ENCODE measurements at regions not wholly inside any gene's neighbourhood (a gene's known extent, or its start where the extent isn't known, plus 50 kb on each side); places are given as distances from the start of the nearest gene placed in this dataset.

GRCh38 chrX:2618516-2618915, 72.6 kb upstream of the CD99 start:
- TF ChIP-seq CTCF (IDR thresholded peaks at IDR 0.05; ENCODE audit: low read depth, low read length, poor library complexity, severe bottlenecking) (no peak), EZH2phosphoT487 (IDR thresholded peaks at IDR 0.05; ENCODE audit: borderline replicate concordance, low read length) (no peak)

All from DOHH2 (cell line).